NCI-H1105 (cell line): ENCODE measurements at regions not wholly inside any gene's neighbourhood (a gene's known extent, or its start where the extent isn't known, plus 50 kb on each side); places are given as distances from the start of the nearest gene placed in this dataset.
"Not testable (repeated sequence)": the region's sequence is repeated elsewhere in the genome, so short reads cannot be mapped to it uniquely, and the experiment has no call there.

Source experiments
- DNase-seq: peaks from one replicate; lab custom pipeline; 2025; lab: John Stamatoyannopoulos, UW

DNA sequence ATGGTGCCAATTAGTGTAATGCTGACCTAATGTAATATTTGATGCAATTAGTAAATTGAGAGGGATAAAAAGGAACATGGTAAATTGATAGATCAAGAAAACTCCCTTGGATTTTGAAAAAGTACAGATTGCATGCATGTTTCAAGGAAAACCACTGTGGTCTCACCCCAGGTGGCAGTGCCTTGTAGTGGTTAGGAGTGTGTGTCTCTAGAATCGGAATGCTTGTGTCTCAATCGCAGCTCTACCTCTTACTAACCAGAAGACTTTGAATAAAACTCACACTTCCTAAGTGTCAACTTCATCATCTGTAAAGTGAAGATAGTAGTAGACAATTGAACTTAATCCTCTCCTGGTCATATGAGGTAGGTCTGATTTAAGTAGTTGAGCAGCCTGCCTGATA lies 128.9 kb upstream of the GOT2 start:
- no peak for DNase-seq

GRCh38 chr16:58862334-58863021 lies 128.4 kb upstream of the GOT2 start:
- DNase-seq: no peak

GRCh38 chr16:58859958-58860669 lies 126.0 kb upstream of the GOT2 start:
- DNase-seq: no peak

GRCh38 chr16:58858577-58858976 lies 124.5 kb upstream of the GOT2 start:
- not testable (repeated sequence) for DNase-seq

- DNase-seq: no peak
Observed at GRCh38 chr16:58855291-58855863, 121.3 kb upstream of the GOT2 start.

DNA sequence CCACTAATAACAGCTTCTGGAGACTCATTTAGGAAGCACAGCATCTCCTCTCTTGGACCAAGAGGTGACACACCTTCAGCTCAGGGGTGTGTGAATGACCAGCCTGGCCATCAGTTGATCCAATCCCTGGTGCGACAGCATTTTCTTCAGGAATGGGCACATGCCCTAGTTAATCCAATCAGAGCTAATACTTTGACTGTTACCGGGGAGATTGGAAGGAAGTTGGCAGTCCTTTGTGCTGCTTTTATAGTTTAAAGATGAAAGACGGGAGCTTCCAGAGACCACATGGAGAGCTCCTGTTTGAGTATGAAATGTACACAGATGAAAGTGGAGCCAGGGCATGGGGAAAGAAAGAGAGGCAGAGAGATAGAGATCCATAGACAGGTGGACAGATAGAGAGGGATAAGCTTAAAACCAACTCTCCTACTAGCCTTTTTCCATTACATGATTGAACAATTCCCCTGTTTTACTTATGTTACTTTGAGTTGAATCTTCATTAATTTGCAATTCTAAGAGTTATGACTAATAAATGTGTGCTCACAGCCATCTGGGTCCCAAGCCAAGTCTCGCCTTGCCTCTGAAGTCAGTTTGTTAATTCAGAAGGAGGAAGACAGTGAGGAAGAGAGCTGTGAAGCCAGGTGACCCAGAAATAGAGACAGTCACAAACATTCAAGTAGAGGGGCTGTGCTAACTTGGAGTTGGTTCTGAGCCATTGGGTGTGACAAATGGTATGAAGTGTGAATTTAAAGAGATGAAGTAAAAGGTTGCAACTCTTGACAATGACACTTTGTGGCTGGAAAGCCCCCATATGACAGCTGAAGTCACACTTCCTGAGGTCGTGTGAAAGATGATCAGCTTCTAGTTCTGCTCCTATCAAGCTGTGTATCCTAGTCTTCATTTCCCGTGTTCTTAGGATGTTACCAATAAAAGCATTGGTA lies 120.0 kb upstream of the GOT2 start:
- DNase-seq: no peak

DNA sequence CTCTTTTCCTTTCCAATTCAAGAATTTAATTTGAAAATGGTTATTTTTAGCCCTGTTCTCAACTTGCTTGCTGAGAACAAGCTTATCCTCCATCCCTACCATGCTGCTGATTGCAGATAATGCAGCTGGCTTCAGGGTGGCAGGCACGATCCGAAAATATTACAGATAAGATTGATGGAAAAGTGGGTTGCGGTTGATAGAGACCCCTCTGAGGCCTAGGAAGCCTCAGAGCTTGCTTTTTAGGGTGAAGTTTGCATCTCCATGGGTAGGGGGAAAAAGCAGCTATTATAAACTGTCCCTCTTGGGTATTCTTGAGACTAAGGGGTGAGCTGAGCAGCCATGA lies 116.5 kb upstream of the GOT2 start:
- no peak for DNase-seq

GRCh38 chr16:58850019-58850677 lies 116.0 kb upstream of the GOT2 start:
- no peak for DNase-seq

DNA sequence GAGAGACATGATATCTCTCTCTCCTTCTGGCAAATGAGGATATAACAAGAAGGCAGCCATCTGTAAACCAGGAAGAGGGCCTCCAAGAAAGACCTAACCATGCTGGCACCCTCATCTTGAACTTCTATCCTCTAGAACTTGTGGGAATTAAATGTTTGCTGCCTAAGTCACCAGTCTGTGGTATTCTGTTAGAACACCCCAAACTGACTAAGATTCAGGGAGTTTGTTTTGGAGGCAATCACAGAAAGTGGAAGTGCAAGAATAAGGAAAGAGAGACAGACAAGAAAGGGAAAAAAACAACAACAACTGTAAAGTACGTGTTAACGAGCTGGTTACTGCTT lies 114.5 kb upstream of the GOT2 start:
- DNase-seq: no peak

DNA sequence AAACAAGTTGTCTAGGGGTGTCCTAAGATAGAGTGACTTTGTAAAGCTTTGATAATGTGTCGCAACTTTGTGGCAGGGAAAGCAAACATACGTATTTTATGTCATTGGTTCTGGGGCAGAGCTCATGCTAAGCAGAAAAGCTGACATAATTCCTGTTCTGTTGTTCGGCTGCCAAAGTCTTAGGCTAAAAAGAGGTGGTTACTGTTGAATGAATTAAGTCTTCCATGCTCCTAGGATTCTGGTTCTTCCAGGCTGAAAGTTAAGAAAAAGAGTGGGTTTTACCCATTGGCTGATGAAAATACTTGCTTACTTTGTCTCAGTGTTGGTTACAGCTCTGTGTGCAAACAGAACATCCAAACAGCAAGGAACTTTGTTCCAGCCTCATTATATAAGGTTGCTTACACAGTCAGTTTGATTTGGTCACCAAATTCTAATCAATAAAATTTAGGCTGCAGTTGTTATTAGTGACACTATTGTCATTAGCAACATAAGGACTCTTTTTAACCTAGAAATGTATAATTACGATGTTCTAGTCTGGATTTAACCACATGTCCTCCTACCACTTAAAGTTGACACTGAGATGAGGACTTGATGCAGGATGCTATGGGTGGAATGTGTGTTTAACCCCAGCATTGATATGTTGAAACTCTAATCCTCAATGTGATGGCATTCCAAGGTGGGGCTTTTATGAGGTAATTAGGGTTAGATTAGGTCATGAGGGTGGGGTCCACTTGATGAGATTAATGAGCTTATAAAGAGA lies 114.0 kb upstream of the GOT2 start:
- DNase-seq: no peak

DNA sequence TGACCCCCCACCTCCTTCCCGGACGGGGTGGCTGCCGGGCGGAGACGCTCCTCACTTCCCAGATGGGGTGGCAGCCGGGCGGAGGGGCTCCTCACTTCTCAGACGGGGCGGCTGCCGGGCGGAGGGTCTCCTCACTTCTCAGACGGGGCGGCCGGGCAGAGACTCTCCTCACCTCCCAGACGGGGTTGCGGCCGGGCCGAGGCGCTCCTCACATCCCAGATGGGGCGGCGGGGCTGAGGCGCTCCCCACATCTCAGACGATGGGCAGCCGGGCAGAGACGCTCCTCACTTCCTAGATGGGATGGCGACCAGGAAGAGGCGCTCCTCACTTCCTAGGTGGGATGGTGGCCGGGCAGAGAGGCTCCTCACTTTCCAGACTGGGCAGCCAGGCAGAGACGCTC lies 112.1 kb upstream of the GOT2 start:
- DNase-seq: not testable (repeated sequence)

DNA sequence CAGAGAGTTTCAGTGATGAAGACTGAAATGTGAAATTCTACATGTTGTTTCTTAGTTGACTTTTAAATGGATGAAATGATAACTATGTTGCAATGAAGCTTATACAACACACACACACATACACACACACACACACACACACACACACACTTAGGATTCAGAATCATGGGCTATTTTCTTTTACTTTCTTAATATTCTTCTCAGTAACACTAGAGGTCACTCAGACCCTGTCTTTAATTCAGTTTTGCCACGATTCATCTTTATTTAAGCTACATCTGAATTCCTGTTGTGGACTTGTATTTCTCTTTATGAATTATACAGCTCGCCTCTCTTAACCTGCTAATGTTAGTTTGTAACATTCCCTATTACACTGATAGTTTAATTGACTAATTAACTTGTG lies 109.6 kb upstream of the GOT2 start:
- no peak for DNase-seq

- DNase-seq: no peak
Observed at GRCh38 chr16:58842746-58843145, 108.6 kb upstream of the GOT2 start.

DNA sequence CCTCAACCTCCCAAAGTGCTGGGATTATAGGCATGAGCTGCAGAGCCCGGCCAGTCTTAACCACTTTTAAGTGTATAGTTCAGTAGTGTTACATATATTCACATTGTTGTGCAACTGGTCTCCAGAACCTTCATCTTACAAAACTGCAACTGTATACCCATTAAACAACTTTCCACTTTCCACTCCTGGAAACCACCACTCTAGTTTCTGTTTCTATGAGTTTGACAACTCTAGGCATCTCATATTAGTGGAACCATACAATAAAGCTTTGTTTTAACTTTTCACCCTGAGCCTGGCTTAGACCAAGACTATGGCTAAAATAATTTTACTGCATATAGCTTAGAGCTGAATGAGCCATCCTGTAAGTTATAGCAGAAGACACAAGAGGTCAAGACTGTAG lies 108.0 kb upstream of the GOT2 start:
- DNase-seq: no peak

GRCh38 chr16:58837950-58838349 lies 103.8 kb upstream of the GOT2 start:
- no peak for DNase-seq

- no peak for DNase-seq
Observed at GRCh38 chr16:58836427-58836826, 102.3 kb upstream of the GOT2 start.

GRCh38 chr16:58832386-58832895 lies 98.3 kb upstream of the GOT2 start:
- DNase-seq: no peak

GRCh38 chr16:58831386-58831785 lies 97.3 kb upstream of the GOT2 start:
- no peak for DNase-seq

DNA sequence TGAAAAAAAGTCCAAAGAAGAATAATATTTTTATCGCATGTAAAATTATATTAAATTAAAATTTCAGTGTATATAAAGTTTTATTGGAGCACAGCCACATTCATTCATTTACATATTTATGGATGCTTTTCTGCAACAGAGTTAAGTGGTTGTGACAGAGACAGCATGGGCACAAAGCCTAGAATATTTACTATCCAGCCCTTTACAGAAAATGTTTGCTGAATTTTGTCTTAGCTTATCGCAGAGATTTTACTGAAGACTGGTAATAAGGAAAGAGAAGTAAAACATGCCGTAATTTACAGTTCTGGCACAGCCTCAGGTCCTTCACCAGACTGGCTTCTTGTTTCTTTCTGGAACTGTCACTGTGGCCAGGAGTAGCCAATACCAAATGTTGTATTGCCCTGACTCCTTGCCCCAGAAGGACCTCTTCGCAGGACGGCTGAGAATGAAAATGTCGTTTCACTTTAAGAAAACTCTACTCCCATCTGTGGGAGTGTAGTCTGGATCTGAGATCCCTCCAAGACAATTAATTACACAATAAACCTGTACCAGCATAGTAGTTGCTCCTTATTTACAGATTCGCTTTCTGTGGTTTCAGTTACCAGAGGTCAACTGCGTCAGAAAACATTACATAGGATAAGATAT lies 94.9 kb upstream of the GOT2 start:
- DNase-seq: no peak

GRCh38 chr16:58824201-58824600 lies 90.1 kb upstream of the GOT2 start:
- no peak for DNase-seq

DNA sequence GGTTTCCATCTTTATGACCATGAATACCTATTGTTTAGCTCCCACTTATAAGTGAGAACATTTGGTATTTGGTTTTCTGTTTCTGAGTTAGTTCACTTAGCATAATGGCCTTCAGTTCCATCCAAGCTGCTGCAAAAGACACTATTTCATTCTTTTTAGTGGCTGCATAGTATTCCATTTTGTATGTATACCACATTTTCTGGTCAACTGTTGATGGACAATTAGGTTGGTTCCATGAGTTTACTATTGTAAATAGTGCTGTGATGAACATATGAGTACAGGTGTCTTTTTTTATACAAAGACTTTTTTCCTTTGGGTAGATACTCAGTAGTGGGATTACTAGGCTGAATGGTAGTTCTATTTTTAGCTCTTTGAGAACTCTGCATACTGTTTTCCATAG lies 87.8 kb upstream of the GOT2 start:
- no peak for DNase-seq
